ENCODE measurements at regions not wholly inside any gene's neighbourhood (a gene's known extent, or its start where the extent isn't known, plus 50 kb on each side); places are given as distances from the start of the nearest gene placed in this dataset.

DNA sequence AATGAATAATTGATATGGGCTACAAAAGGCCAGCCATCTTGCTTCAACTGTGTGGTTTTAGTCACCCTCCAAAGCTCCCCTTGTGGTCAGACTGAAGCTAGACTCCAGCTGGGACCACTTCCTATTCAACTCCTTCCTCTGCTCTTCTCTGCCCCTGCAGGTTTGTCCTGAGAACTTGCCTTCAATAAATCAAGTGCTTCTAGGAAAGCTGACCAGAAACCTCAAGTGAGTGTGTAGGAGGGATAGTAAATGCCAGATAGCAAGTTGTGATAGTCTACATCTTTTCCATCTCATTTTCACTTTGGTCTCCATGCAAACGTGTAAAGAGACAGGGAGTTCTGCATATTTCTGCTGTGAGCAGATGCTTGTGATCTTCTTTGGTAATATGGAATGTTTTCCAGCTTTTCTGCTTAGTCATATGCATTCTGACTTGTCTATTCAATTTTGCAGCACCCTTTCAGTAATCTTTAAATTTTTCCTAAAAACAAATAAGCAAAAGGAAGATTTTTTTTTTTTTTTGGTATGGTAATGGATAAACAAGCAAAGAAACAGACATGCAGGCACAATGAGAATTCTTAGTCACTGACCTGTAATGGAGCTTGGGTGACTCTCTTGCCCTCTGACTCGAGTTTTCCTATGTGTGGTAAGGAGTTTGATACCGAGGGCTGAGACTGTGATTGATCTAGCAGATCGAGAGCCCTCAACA, 201.3 kb upstream of the BTBD3 start:
- DNase-seq (ENCODE audit: low read depth, low spot score): peak; percentile 82

DNA sequence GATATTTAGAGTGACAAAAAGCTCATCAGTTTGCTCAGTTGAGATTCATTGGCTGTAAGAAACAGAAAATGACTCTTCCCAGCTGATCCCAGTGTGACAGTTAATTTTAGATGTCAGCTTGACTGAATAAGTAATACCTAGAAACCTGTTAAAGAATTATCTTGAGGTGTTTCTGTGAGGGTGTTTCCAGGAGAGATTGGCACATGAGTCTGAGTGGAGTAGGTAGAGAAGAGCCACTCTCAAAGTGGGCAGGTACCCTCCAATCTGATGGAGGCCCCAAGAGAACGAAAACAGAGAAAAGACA, 200.8 kb upstream of the BTBD3 start:
- no peak for DNase-seq (ENCODE audit: low read depth, low spot score)

DNA sequence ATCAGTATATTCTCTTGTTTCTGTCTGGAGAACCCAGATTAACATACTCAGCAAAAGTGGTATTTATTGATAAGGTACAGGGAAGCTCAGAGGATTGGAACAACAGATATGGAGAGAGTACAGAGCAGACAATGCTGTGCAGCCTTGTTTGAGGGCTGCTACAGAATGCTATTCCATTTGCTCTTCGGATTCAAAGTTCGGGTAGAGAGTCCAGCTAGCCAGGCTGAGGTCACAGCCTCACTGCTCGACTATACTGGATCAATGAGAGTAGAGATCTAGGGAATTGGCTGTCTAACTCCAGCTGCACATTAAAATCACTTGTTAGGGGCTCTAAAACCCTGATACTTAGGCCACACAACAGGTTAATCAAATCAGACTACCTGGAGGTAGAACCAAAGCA, 200.1 kb upstream of the BTBD3 start:
- DNase-seq (ENCODE audit: low read depth, low spot score): no peak

DNA sequence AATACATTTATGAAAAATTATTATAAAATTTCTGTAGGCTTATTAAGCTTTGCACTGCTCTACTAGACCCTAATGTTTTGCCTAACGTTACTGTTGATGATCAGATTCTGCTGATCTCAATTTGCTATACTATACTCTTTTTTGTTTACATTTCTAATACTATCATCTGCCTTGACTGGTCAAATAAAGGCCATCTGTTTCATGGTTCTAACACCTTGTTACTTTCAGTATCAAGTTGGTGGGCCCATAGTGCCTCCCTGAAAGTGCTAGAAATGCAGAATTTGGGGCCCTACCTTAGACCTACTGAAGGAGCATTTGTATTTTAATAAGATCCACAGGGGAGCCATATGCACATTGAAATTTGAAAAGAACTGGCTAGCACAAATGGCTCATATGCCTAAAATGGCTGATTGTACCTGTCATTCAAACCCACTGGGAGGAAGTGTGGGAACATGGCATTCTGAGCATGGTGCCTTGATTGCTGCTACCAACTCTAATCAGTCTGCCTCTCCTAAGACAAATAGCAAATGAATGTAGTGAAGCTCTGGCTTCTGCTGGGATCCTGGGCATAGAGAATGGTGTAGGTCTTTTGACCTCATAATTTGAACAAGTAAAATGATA, 199.1 kb upstream of the BTBD3 start:
- no peak for DNase-seq (ENCODE audit: low read depth, low spot score)

DNA sequence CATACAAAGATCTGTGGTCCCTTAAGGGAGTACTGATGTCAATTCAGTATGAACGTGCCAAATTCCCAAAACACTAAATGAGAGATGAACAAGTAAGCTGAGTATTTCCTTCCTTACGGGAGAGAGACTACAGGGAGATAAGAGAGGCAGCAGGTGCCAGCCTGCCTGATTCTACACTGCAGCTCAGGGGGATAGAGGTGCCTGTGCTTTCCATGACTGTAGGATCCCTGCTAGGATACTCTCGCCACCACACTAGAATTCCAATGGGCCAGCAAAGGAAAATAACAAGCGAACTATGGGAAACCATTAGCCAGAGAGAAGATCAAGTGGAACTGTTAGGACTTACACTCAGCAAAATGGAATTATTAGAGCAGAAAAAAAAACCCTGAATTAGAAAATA, 198.5 kb upstream of the BTBD3 start:
- no peak for DNase-seq (ENCODE audit: low read depth, low spot score)

DNA sequence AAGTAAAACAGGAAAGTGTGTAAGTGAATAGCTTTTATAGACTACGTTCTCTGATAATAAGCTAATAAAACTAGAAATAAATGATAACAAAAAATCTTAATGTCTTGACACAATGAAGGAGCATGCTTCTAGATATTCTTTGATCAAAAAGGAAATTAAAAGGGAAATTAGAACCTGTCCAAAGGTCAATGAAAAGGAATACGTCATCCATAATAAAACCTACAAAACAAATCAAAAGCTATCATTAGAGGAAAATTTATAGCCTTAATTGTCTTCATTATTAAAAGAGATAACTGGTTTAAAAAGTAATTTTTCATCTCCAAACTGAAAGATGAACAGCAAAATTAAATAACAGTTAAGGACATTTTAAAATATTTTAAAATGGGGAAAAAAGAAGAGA, 196.3 kb upstream of the BTBD3 start:
- no peak for DNase-seq (ENCODE audit: low read depth, low spot score)

DNA sequence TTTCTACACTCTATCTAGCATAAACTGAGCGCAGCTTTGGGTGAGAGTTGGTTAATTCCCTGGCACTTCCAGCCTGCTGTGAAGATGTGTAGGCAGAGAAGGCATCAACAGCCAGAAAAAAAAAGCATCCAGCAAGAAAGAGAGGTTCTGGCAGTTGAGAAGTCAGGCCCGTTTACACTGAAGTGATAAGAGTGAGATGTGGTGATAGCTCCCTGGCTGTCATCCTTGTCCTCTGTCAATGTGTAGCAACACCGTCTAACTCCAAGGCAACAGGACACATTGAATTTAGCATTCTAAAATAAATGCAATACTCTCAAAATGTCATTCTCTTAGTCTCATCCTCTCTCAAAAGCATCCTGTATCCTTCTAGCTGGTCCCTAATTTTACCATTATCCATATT, 193.6 kb upstream of the BTBD3 start:
- DNase-seq (ENCODE audit: low read depth, low spot score): no peak

DNA sequence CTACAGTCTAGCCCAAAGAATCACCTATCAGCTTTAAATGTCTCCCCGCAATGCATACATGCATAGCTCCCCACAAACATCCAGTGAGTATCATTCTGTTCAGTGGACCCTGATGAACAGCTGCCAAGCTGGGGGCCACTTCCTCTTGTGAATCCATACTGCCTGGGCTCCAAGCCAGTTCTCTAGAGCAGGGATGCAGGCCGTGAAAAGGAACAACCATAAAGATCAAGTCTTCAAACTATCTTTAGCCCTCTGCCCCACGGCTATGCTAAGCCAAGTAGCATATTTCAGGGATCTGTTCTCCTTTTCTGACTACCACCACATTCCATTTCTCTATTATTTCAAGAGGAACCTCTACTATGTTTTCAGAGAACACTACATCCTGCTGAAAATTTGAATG, 191.7 kb upstream of the BTBD3 start:
- no peak for DNase-seq (ENCODE audit: low read depth, low spot score)

DNA sequence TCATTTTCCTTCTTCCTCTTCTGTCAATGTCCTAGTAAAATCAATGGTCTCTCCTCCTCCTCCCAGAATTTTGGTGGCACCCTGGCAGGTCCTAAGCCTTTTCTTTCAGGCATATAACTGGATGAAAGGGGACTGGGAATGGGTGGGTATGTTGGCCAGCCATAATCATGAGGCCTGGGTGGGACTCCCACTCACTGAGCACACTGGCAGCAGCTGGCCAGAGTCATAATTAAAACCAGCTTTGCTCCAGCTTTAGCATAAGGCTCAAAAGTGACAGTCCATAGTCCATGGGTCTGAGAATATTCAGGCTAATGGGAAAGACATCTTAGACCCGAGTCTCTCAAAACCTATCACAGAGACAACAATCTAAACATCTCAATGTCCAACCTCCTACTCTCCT, 190.0 kb upstream of the BTBD3 start:
- no peak for DNase-seq (ENCODE audit: low read depth, low spot score)

DNA sequence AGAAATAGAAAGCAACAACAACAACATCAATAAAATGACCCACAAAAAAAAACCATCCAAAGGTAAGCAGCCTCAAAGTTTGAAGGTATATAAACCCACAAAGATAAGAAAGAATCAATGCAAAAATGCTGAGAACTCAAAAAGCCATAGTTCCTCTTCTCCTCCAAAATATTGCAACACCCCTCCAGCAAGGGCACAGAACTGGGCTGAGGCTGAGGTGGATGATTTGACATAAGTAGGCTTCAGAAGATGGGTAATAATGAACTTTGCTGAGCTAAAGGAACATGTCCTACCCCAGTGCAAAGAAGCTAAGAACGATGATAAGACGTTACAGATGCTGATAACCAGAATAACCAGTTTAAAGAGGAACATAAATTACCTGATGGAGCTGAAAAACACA, 188.8 kb upstream of the BTBD3 start:
- no peak for DNase-seq (ENCODE audit: low read depth, low spot score)

DNA sequence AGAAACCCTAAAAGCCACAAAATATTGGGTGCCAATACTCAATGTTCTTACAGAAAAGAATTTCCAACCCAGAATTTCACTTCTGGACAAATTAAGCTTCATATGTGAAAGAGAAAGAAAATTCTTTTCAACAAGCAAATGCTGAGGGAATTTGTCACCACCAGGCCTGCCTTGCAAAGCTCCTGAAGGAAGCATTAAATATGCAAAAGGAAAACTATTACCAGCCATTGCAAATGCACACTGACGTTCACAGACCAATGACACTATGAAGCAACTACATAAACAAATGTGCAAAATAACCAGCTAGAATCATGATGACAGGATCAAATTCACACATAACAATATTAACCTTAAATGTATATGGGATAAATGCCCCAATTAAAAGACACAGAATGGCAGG, 187.9 kb upstream of the BTBD3 start:
- no peak for DNase-seq (ENCODE audit: low read depth, low spot score)

DNA sequence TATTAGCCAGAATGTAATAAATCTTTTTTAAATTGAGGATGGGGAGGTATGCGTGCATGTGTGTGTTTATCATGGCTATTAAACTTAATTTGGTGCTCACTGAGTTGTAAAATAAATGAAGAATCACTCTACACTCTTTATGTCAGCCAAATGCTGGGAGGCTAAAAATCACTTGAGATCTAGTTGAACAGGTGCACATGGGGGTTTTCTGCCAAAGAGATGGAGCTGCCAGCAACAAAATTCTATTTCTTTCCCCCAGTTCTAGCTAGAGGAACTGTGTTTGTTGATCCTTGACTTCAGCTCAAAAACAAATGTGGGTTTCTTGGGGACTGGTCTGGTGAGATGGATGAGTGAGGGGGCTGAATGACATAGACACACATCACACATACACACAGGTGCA, 183.3 kb upstream of the BTBD3 start:
- DNase-seq (ENCODE audit: low read depth, low spot score): no peak

DNA sequence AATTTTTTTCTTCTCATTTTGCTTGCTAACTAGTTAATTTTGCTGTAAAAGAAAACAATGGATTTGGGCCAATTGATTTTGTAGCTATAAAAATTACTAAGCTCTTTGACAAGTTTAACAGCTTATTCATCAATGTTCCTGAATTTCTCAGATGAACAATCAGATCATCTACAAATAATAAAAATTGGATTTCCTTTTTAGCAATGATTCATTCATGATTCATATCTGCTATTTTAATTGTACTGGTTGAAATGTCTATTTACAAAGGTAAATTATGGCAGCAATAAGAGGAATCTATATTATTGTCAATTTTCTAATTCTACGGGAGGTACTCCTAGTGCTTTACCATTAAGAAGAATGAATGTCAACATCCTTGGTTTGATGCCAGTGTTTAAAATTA, 178.8 kb upstream of the BTBD3 start:
- no peak for DNase-seq (ENCODE audit: low read depth, low spot score)

DNA sequence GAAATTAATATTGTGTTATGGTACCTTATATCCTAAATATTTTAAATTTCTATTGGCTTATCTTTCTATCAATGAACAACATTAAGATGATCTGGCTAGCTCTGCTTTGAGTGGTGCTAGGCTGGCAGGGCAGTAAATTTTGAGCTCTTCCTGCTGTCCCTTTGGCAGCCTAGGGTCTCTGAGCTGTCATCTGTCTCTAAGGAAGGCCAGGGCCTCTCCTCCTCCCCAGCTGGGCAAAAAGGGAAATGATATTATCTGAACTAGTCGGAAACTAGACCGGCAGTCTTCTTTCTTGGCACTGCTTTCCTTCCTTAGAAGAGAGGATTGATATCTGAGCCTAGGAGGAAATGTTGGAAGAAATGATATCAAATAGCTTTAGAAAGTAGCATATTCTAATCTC, 176.7 kb upstream of the BTBD3 start:
- DNase-seq (ENCODE audit: low read depth, low spot score): no peak

DNA sequence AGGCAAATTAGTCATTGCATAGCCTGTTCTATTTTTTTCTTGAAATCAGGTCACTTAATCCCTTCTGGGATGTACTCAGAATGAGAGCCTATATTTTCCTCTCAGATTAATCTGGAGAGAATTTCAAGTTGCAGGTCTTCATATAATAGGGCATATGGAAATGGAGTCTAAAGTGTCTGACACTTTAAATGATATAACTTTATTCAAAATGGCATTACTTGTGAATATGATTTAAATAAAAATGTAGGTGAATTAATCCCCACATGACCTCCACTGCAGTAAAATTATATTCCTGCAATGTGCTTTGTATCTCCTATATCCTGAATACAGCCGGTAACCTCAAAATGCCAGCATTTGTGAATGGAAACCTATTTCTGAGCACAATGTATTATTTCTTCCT, 172.5 kb upstream of the BTBD3 start:
- DNase-seq (ENCODE audit: low read depth, low spot score): no peak

DNA sequence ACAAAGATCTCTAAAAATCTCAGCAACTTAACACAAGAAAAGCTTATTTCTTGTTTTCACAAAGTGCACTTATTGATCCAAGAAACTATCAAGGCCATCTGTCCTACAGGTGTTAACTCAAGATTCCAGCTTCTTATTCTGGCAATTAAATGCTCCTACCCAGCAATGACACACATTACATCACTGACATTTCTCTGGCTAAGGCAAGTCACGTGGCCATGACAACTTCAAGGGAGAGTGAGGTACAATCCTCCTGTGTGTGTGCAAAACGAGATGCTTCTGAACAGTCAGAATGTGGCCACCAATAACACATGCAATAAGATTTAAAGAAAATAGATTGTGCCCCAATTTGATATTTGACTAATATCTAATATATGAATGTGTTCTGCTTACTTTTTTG, 169.3 kb upstream of the BTBD3 start:
- no peak for DNase-seq (ENCODE audit: low read depth, low spot score)

DNA sequence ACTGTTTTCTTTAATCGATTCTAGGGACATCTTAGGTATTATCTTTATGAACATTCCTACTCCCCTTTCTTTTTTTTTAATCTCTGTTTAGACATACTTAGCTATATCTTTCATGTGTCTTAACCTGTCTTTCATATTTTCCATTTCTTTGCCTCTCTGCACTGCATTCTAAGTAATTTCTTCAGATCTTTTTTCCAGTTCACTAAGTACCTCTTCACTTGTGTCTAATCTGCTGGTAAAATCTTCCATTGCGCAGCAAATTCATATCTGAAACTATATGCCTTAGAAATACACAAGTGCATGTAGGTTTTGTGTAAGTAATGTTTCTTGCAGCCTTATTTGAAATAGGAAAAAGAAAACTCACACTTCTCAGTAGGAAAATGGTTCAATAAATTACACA, 165.4 kb upstream of the BTBD3 start:
- DNase-seq (ENCODE audit: low read depth, low spot score): no peak

DNA sequence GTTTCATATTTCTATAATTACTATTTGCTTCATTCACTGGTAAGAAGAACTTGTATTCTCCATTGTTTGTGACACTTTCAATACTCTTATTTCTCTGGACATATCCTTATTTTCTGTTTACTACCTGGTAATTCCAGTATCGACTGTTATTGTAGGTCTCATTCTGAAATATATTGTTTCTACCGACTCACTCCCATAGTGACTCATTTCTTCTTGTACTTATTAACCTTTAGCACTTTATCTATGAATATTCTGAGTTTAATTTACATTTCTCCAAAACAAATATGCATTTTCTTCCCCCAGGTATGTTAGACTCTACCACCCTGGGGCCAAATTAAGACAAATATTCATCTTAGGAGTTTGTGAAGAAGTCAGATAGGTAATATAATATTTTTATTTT, 164.5 kb upstream of the BTBD3 start:
- no peak for DNase-seq (ENCODE audit: low read depth, low spot score)

DNA sequence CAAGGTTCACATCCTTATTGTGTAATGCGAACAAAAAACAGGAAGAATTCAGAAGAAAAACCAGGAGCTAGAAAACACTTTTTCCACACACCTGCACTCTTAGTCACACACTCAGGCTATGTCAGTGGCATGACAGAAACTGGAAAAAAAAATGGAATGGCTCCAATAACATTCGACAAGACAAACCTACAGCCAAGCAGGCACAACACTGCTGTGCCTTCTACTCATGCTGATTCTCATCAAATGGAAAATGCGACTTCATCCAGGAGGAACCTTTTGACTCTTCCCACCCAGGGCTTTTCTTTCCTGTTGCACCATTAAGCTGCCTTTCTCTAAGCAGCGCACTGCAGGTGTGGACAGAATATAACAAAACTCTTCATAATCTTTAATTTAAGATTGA, 163.2 kb upstream of the BTBD3 start:
- no peak for DNase-seq (ENCODE audit: low read depth, low spot score)

DNA sequence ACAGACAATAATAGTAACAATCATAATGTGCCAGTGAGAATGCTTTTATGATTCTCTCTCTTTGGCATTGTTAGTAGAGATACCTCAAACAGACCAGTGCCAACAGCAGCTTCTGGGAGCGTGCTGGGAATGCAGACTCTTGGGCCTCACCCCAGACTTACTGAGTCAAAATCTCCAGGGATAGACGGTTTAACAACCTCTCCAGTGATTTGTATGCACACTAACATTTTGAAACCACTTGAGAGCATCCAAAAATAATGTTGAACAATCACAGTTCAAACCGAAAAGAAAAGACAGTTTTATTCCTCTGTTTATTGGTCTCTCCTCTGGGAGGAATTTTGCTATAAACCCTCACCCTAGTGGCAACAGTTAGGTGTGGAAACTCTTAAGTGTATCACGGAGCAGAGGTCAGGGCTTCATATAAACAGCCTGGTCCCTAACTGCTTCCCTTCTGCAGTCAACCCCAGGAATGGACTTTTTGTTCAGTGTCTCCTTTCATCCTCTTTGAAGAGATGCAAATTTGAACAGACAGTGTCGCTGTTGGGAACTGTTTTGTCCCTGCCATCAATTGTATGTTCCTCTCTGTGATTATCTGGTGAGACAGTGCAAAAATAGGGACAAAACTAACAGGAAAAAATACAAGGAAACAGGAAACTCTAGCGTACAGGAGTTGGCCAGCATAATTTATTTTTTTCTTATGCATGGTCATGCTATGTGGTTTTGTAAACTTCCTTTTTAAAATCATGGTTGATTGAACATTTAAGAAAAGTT, 162.4 kb upstream of the BTBD3 start:
- DNase-seq (ENCODE audit: low read depth, low spot score): no peak

DNA sequence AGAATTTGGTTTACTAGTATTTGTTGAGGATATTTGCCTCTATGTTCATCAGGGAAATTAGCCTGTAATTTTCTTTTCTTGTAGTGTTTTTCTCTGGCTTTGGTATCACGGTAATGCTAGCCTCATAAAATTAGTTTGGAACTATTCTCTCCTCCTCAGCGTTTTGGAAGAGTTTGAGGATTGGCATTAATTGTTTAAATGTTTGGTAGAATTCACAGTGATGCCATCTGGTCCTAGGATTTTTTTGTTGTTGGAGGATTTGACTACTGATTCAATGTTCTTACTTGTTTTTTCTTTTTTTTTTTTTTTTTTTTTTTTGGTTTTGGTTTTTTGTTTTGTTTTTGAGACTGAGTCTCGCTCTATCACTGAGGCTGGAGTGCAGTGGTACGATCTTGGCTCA, 156.2 kb upstream of the BTBD3 start:
- DNase-seq (ENCODE audit: low read depth, low spot score): no peak

DNA sequence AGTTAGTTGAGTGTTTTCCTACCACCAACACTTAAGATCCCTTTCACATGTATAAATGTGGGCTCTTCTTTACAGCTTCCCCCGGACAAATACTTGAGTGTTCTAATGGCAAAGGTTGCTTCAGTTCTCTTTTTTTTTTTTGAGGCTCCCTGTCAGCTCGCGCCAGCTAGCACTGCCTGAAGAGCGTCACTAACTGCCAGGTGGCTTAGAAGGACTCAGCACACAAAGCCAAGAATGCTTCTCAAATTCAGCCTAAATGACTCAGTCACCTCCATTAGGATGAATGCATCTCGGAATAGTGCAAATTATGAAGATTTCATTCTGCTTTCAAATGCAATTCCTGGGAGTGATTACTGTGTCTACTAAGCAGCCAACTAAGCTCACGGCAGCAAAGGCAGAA, 150.7 kb upstream of the BTBD3 start:
- peak; percentile 74 for DNase-seq (ENCODE audit: low read depth, low spot score)

DNA sequence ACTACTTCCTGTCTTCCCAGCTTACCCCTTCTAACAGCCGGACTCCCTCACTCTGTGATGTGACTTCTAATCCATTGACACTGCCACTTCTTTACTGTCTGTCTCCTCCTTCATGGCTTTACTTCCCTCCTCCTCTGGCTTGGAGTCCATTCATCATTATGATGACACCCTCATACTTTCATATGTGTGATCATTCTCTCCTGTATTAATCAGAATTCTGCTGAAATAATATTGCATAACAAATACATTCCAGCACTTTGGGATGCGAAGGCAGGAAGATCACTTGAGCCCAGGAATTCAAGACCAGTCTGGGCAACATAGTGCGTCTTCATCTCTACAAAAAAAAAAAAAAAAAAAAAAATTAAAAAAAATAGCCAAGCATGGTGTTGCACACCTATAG, 147.9 kb upstream of the BTBD3 start:
- DNase-seq (ENCODE audit: low read depth, low spot score): no peak

Data from astrocyte of the hippocampus (primary cell).